ENCODE measurements at regions not wholly inside any gene's neighbourhood (a gene's known extent, or its start where the extent isn't known, plus 50 kb on each side); places are given as distances from the start of the nearest gene placed in this dataset.

- H3K36me3 ChIP-seq (replicated peaks; ENCODE audit: insufficient read depth, low read depth), result no peaks in the 10 kb centered on the region
- H3K27ac ChIP-seq, result no peak overlapping the region
- H3K4me1 ChIP-seq (ENCODE audit: insufficient read depth), result no peaks in the 10 kb centered on the region
- TF ChIP-seq EZH2phosphoT487 (IDR thresholded peaks at IDR 0.05; ENCODE audit: low read depth, severe bottlenecking, unreplicated experiment) (no peak), EZH2 (IDR thresholded peaks at IDR 0.05; ENCODE audit: borderline replicate concordance) (no peak), CTCF (IDR thresholded peaks at IDR 0.05; ENCODE audit: poor library complexity) (no peak)
- H3K4me2 ChIP-seq, result no peak overlapping the region
- no peaks in the 10 kb centered on the region for H3K9me2 ChIP-seq (replicated peaks; ENCODE audit: insufficient read depth)
- no peaks in the 10 kb centered on the region for H3K27me3 ChIP-seq
- no peaks in the 10 kb centered on the region for H3K9me3 ChIP-seq (ENCODE audit: low read depth)
- no peak for DNase-seq (ENCODE audit: low spot score)
- H3K79me2 ChIP-seq, result no peaks in the 10 kb centered on the region
- H3K4me3 ChIP-seq, result no peak overlapping the region
- H2AFZ ChIP-seq, result no peak overlapping the region
- no peaks in the 10 kb centered on the region for H4K20me1 ChIP-seq (ENCODE audit: insufficient read depth, poor library complexity, severe bottlenecking)
Observed at GRCh38 chr9:81256368-81256767, 433.0 kb downstream of the TLE1 start.

- Histone ChIP-seq H3K9me3 (ENCODE audit: low read depth) (peaks cover 4% of the 10 kb centered on the region), H3K4me1 (ENCODE audit: insufficient read depth) (no peaks in the 10 kb centered on the region), H2AFZ (no peak overlapping the region), H3K36me3 (replicated peaks; ENCODE audit: insufficient read depth, low read depth) (no peaks in the 10 kb centered on the region), H3K79me2 (no peaks in the 10 kb centered on the region), H3K27ac (no peak overlapping the region), H3K27me3 (no peaks in the 10 kb centered on the region), H3K4me2 (no peak overlapping the region), H3K9me2 (replicated peaks; ENCODE audit: insufficient read depth) (no peaks in the 10 kb centered on the region), H3K4me3 (no peak overlapping the region), H4K20me1 (ENCODE audit: insufficient read depth, poor library complexity, severe bottlenecking) (no peaks in the 10 kb centered on the region)
- WGBS (ENCODE audit: low lambda C conversion rate, missing lambda C conversion rate), result 82% methylated on average over 1 of the region's 1 CpG
- TF ChIP-seq EZH2 (IDR thresholded peaks at IDR 0.05; ENCODE audit: borderline replicate concordance), result no peak
- no peak for TF ChIP-seq CTCF (IDR thresholded peaks at IDR 0.05; ENCODE audit: poor library complexity)
- TF ChIP-seq EZH2phosphoT487 (IDR thresholded peaks at IDR 0.05; ENCODE audit: low read depth, severe bottlenecking, unreplicated experiment), result no peak
- DNase-seq (ENCODE audit: low spot score), result no peak
Observed at GRCh38 chr9:81250606-81251005, 438.7 kb downstream of the TLE1 start.

- Histone ChIP-seq H4K20me1 (ENCODE audit: insufficient read depth, poor library complexity, severe bottlenecking) (no peaks in the 10 kb centered on the region), H3K79me2 (no peaks in the 10 kb centered on the region), H3K4me2 (no peak overlapping the region), H3K9me3 (ENCODE audit: low read depth) (peaks cover 4% of the 10 kb centered on the region), H3K27me3 (no peaks in the 10 kb centered on the region), H2AFZ (no peak overlapping the region), H3K4me3 (no peak overlapping the region), H3K9me2 (replicated peaks; ENCODE audit: insufficient read depth) (no peaks in the 10 kb centered on the region), H3K4me1 (ENCODE audit: insufficient read depth) (no peaks in the 10 kb centered on the region), H3K36me3 (replicated peaks; ENCODE audit: insufficient read depth, low read depth) (no peaks in the 10 kb centered on the region), H3K27ac (no peak overlapping the region)
- TF ChIP-seq EZH2phosphoT487 (IDR thresholded peaks at IDR 0.05; ENCODE audit: low read depth, severe bottlenecking, unreplicated experiment) (no peak), CTCF (IDR thresholded peaks at IDR 0.05; ENCODE audit: poor library complexity) (no peak)
- DNase-seq (ENCODE audit: low spot score), result no peak
- 88% methylated on average over 3 of the region's 3 CpGs for WGBS (ENCODE audit: low lambda C conversion rate, missing lambda C conversion rate)
Observed at GRCh38 chr9:81250041-81250440, 439.3 kb downstream of the TLE1 start.

All from hepatocyte (in vitro differentiated cells).